Subcutaneous abdominal adipose tissue (tissue), 5 donors: ENCODE measurements at regions not wholly inside any gene's neighbourhood (a gene's known extent, or its start where the extent isn't known, plus 50 kb on each side); places are given as distances from the start of the nearest gene placed in this dataset.

Source experiments
- H3K27ac ChIP-seq: one replicate; pipeline ENCODE4 v1.7.0; 2013; ENCODE audit warnings: low read depth, mild to moderate bottlenecking, inconsistent platforms, low read length, moderate library complexity
- H3K27me3 ChIP-seq, 5 donors: one replicate each; pipeline ENCODE4 v1.7.0; 2013; ENCODE audit warnings: low read length in 5 of 5, inconsistent platforms in 1 of 5; ENCODE audit not compliant: control insufficient read depth in 5 of 5, insufficient read depth in 4 of 5
- H3K36me3 ChIP-seq, 5 donors: one replicate each; pipeline ENCODE4 v1.7.0; 2013; ENCODE audit warnings: low read length in 5 of 5; ENCODE audit not compliant: control insufficient read depth in 5 of 5, insufficient read depth in 5 of 5
- H3K4me1 ChIP-seq, 5 donors: one replicate each; pipeline ENCODE4 v1.7.0; 2013; ENCODE audit warnings: low read length in 5 of 5, mild to moderate bottlenecking in 3 of 5, moderate library complexity in 1 of 5; ENCODE audit not compliant: control insufficient read depth in 5 of 5, insufficient read depth in 5 of 5
- H3K4me3 ChIP-seq, 5 donors: one replicate each; pipeline ENCODE4 v1.7.0; 2013; ENCODE audit warnings: low read length in 5 of 5, low read depth in 1 of 5
- H3K9ac ChIP-seq, 5 donors: one replicate each; pipeline ENCODE4 v1.7.0; 2013; ENCODE audit warnings: low read length in 5 of 5, mild to moderate bottlenecking in 4 of 5, moderate library complexity in 3 of 5
- H3K9me3 ChIP-seq, 5 donors: one replicate each; pipeline ENCODE4 v1.7.0; 2013; ENCODE audit warnings: low read length in 5 of 5; ENCODE audit not compliant: control insufficient read depth in 5 of 5
- donor health status: healthy.
- donor health status: healthy.
- donor health status: healthy.
- donor health status: healthy.
- donor health status: healthy.

DNA sequence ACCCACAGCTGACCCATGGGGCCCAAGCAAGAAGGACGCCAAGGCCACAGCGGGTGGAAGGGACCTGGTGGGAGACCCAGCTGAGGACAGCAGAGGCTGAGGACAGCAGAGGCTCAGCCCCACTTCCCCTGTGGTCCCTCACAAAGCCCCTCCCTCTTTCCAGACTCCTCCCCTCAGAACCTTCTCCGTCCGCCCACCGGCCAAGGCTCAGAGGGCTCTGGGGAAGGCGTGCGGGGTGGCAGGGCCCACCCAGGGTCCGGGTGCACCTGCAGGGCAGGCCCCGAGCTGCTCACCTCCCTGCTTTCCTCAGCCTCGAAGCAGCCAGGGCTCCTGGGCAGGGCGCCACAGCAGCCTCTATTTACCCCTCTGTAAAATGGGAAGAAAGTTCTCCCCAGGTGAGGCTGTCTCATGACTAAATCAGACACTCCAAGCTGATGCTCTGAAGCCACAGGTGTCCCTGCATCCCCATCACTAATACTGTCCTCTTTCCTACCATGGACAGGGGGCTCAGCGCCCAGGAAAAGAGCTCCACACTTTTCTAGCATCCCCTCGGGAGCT lies 137.9 kb upstream of the PPP1R26 start:
- Histone ChIP-seq H3K4me3 (no peak overlapping the region), H3K4me1 (peaks cover 0 to 17% (median 11%) of the 10 kb centered on the region in 5 donors), H3K27me3 (peaks cover 19 to 59% (median 50%) of the 10 kb centered on the region in 5 donors), H3K9me3 (no peaks in the 10 kb centered on the region), H3K36me3 (no peaks in the 10 kb centered on the region), H3K27ac (no peak overlapping the region), H3K9ac (no peak overlapping the region)

DNA sequence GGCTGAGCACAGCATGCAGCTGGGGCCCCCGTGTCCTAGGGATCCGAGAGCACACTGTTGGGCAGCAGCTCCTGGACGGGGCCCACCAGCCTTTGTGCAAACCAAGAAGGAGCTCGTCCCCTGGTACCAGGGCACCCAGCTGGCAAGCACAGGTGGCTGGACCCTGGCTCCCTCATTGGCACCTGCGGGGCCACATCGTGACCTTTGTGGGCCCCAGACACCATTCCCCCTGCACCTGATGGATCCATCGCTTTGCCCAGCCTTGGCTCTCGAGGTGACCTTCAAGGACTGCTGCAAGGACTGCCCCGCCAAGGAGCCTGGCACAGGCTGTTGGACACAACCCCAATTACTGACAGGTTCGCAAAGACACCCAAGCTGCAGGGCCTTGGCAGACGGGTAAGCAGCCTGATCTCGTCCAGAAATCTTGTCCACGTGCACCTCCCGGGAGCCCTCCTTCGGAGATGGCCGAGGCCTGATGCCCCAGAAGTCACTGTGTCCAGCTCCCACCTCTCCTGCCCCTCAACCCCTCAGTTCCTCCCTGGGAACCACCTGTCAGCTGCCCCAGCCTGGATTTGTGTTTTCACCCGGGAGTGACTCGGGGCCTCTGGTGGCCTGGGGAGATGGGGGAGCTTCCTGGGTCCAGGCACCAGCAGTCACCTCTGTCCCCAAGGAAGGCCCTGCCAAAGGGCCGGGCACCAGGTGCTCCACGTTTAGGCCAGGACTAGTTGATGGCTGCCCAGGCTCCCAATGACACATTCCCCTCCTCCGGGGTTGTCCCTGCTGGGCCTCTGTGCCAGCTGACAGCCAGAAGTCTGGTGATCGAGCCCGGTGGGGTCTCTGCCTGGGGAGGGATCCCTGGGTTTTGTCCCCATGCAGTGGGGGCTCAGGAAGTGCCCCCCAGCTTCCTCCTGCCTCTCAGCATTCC lies 137.1 kb upstream of the PPP1R26 start:
- no peaks in the 10 kb centered on the region for H3K9me3 ChIP-seq
- H3K27me3 ChIP-seq, result peaks cover 21 to 59% (median 54%) of the 10 kb centered on the region in 5 donors
- H3K9ac ChIP-seq, result no peak overlapping the region
- no peaks in the 10 kb centered on the region for H3K36me3 ChIP-seq
- H3K4me1 ChIP-seq, result peaks cover 0 to 17% (median 11%) of the 10 kb centered on the region in 5 donors
- no peak overlapping the region for H3K27ac ChIP-seq
- no peak overlapping the region for H3K4me3 ChIP-seq

DNA sequence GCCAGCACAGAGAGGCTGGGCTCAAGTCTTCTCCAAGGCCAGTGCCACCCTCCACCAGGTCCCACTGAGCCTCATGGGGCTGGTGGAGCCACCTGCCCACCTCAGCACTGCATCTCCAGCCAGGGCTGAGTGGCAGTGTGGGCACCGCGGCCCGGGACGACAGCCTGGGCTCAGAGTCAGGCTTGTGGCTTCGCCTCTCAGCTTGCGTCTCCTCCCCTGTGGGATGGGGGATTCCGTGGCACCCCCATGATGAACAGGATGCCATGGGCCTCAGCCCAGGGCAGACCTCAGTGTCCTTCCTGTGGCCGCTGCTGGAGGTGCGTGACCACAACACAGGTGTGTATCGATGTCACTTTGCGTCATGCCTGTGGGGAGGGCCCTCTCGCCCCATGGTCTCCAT lies 136.4 kb upstream of the PPP1R26 start:
- peaks cover 21 to 62% (median 54%) of the 10 kb centered on the region in 5 donors for H3K27me3 ChIP-seq
- no peaks in the 10 kb centered on the region for H3K9me3 ChIP-seq
- no peaks in the 10 kb centered on the region for H3K36me3 ChIP-seq
- H3K4me3 ChIP-seq, result no peak overlapping the region
- H3K27ac ChIP-seq, result no peak overlapping the region
- H3K9ac ChIP-seq, result no peak overlapping the region
- H3K4me1 ChIP-seq, result peaks cover 0 to 17% (median 11%) of the 10 kb centered on the region in 5 donors

DNA sequence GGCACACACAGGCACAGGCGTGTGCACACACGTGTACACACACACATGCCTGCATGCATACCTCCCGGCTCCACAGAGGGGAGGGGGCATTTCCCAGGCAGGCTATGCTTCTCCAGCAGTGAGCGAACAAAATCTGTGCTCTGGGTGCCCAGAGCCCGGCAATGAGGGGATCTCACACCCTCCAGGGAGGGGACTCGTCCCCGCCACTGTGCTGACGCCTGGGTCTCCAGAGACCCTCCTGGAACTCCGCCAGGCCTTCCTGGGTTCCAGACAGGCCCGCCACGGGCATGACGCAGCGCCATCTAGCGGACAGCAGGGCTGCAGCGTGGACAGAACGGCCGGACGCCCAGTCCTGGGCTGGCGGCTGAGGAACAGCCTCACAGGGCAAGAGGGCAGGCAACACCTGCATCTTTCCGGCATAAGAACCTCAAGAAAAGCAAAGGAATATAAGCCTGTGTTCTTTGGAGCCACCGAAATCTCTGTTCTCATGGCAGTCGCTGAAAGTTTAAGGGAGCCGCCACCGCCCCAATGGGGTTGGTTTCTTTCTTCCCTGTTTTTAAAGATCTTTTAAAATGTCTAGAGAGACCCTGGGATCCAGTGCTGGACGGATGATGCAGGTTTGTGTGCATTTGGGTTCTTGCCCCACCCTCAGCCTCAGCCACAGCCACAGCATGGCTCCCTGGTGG lies 135.6 kb upstream of the PPP1R26 start:
- peaks cover 21 to 66% (median 56%) of the 10 kb centered on the region in 5 donors for H3K27me3 ChIP-seq

DNA sequence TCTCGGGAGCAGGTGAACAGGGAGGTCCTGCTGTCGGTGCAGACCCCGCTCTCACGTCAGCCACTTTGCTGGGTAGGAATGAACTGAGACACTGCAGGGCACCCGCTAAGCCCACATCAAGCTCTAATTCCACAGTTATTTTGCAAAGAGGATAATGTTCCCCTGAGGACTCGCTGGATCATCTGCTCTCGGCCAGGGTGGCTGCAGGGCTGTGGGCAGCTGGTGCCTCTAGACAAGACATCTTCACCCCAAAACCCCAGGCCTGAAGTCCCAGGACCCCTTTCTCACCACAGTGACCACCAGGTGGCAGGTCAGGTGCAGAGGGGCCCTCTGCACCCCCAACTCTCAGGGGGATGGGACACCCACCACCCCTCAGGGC lies 135.1 kb upstream of the PPP1R26 start:
- H3K27ac ChIP-seq, result no peak overlapping the region
- no peaks in the 10 kb centered on the region for H3K9me3 ChIP-seq
- H3K36me3 ChIP-seq, result no peaks in the 10 kb centered on the region
- H3K27me3 ChIP-seq, result peaks cover 23 to 70% (median 59%) of the 10 kb centered on the region in 5 donors
- H3K4me3 ChIP-seq, result no peak overlapping the region
- no peak overlapping the region for H3K9ac ChIP-seq
- peaks cover 0 to 17% (median 11%) of the 10 kb centered on the region in 5 donors for H3K4me1 ChIP-seq

More for the DNA sequence above, 135.6 kb upstream of the PPP1R26 start:
- peaks cover 0 to 17% (median 11%) of the 10 kb centered on the region in 5 donors for H3K4me1 ChIP-seq
- no peaks in the 10 kb centered on the region for H3K9me3 ChIP-seq
- no peak overlapping the region for H3K4me3 ChIP-seq
- H3K36me3 ChIP-seq, result no peaks in the 10 kb centered on the region
- no peak overlapping the region for H3K9ac ChIP-seq
- no peak overlapping the region for H3K27ac ChIP-seq

DNA sequence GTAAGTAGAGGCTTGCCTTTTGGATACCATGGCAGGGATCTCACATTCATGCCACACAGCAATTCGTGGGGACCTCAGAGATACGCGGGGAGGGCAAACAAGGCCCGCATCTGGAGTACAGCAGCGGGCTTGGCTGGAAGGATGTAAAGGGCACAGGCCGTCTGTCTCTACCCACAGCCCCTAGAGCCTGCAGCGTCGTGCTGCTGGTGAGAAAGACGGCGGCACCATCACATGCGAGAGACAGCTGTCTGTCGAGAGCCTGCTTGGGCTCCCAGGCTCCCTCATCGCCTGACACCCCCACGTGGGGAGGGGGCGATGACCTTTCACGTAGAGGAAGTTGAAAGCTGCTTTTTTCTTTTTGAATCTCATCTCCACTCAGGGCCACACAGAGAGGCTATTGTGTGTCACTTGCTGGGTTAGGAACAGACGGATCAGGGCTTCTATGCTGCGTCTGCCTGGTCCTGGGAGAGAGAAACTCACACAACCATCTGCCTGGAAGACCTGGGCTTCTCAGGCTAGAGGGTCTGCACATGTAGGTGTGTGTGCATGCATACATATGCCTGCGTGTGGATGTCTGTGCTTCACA lies 134.6 kb upstream of the PPP1R26 start:
- Histone ChIP-seq H3K4me3 (no peak overlapping the region), H3K9ac (no peak overlapping the region), H3K27ac (no peak overlapping the region), H3K36me3 (no peaks in the 10 kb centered on the region), H3K9me3 (no peaks in the 10 kb centered on the region), H3K4me1 (peaks cover 0 to 17% (median 9%) of the 10 kb centered on the region in 5 donors), H3K27me3 (peaks cover 27 to 75% (median 64%) of the 10 kb centered on the region in 5 donors)

DNA sequence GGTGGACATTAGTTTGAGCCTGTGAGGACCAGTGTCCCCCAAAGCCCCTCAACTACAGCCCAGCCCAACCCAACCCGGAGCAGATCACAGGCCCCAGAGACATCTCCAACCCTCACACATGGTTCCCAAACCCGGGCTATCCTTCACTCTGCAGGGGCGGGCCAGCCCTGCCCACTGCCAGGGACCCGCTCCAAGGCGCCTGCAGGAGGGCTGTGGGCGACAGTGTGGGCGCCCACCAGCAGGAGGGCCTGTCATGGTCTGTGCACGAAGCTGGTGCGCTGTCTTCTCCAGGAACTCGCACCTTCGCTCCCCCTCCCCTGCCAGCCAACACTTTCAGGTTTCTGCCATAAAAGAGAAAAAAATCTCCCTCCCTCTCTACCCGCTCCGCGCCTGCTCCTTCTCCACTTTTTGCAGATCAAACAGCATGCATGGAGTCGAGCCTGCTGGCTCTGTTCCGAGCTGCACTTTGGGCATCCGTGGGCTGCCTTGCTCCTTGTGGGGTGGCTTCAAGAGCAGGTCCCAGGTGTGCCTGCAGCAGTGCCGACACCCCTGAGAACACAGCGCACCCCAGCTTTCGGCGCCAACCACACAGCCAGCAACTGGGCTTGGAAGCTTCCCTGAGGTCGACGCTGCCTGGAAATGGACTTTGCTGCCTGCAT lies 133.7 kb upstream of the PPP1R26 start:
- no peaks in the 10 kb centered on the region for H3K9me3 ChIP-seq
- H3K4me1 ChIP-seq, result peaks cover 0 to 8% (median 3%) of the 10 kb centered on the region in 5 donors
- H3K27ac ChIP-seq, result no peak overlapping the region
- H3K9ac ChIP-seq, result no peak overlapping the region
- no peaks in the 10 kb centered on the region for H3K36me3 ChIP-seq
- H3K27me3 ChIP-seq, result peaks cover 30 to 82% (median 67%) of the 10 kb centered on the region in 5 donors
- no peak overlapping the region for H3K4me3 ChIP-seq

DNA sequence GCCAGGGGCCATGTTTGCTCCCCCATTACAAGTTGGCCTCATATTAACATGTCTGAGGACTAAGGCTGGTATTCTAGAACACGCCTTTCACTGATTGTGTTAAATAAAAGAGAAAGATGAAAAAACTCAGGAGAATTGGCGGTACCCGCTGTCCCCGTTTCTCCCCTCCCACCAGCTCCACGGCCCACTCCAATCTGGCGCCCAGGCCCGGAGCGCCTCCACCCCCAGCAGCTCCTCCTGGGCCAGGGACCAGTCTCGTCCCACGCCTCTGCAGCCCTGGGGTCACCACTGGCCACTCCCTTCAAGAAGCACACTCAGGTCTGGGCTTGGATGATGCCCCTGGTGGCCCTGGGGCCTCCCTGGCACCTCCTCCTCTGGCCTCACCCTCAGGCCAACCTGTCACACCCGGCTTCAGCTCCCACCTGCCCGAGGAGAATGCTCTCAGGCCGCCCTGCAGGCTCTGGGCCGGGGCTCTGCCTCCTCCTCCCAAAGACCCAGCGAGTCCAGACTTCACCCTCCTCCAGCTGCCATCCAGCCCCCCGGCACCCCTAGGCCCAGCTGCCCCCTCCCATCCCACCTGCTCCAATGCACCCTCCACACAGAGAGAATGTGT lies 133.0 kb upstream of the PPP1R26 start:
- H3K9ac ChIP-seq, result no peak overlapping the region
- peaks cover 0 to 4% (median 3%) of the 10 kb centered on the region in 5 donors for H3K4me1 ChIP-seq
- H3K9me3 ChIP-seq, result no peaks in the 10 kb centered on the region
- H3K36me3 ChIP-seq, result no peaks in the 10 kb centered on the region
- H3K4me3 ChIP-seq, result no peak overlapping the region
- H3K27ac ChIP-seq, result no peak overlapping the region
- H3K27me3 ChIP-seq, result peaks cover 33 to 85% (median 69%) of the 10 kb centered on the region in 5 donors

DNA sequence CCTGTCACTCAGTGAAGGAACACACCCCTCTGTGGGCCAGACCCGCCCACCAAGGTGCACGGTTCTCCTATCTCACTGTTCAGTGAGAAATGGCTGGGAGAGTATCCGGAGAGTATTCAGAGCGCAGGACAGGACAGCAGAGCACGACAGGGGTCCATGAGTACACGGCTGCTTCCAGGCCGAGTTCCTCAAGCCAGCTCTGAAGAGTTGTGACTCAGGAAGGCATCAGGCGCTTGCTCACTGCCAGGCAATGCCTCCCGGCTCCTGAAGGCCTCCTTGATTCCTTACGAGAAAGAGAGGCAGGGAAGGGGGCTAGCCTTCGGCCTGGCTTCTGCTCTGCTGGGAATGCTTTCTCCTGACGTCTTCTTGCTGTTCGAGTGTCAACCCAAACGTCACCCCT lies 132.1 kb upstream of the PPP1R26 start:
- Histone ChIP-seq H3K27ac (no peak overlapping the region), H3K4me3 (no peak overlapping the region), H3K4me1 (peaks cover 0 to 7% (median 3%) of the 10 kb centered on the region in 5 donors), H3K9ac (no peak overlapping the region), H3K9me3 (peaks cover 0 to 3% (median 0%) of the 10 kb centered on the region in 5 donors), H3K27me3 (peaks cover 31 to 79% (median 66%) of the 10 kb centered on the region in 5 donors), H3K36me3 (no peaks in the 10 kb centered on the region)
